Dermis microvascular lymphatic vessel endothelial cell (primary cell): ENCODE measurements at regions not wholly inside any gene's neighbourhood (a gene's known extent, or its start where the extent isn't known, plus 50 kb on each side); places are given as distances from the start of the nearest gene placed in this dataset.
A peak's percentile ranks its signal among the peaks of the same experiment; 100 is the strongest.
"Not testable (repeated sequence)": the region's sequence is repeated elsewhere in the genome, so short reads cannot be mapped to it uniquely, and the experiment has no call there.

Experiments
- DNase-seq, 2 donors: peaks; one replicate each; pipeline versions ENCODE4 v3.0.0 to v3.0.0-alpha.2; 2010; ENCODE audit warnings: low read depth in 2 of 2

DNA sequence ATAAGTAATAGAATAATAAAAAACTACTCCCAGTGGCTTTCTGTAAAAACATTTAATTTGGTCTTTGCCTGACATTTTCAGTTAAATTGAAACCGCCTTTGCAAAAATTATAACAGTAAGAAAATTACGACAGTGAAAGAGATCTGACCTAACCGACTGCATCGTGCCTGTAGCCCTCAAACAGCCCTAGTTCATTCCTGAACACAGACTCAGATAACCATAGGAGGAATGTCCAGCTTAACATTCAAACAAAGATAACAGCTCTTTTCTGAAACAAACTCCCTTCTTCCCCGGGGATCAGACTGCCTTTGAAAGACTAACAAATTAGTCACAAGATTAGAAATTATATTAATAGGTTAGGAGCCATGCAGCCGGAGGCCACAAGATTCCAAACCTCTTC, 252.5 kb upstream of the USP9Y start:
- DNase-seq = not testable (repeated sequence)

DNA sequence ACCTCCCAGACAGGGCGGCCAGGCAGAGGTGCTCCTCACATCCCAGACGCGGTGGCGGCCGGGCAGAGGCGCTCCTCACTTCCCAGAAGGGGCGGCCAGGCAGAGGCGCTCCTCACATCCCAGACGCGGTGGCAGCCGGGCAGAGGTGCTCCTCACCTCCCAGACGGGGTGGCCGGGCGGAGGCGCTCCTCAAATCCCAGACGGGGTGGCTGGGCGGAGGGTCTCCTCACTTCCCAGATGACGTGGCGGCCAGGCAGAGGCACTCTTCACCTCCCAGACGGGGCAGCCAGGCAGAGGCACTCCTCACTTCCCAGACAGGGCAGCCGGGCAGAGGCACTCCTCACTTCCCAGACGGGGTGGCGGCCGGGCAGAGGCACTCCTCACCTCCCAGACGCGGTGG, 247.7 kb upstream of the USP9Y start:
- DNase-seq = not testable (repeated sequence)

DNA sequence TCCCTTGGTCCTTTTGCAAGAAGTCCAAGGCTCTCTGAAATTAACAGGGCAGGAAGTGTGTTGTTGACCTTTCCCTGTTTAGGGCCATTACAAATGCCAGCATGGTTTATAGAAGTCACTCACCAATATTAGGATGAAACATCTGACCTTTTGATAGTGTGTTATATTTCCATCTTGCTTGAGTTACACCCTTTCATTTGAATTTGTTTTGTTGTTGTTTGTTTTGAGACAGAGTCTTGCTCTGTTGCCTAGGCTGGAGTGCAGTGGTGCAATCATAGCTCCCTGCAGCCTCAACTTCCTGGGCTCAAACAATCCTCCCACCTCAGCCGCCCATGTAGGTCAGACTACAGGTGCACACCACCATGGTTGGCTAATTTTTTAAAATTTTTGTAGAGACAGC, 241.1 kb upstream of the USP9Y start:
- no peak for DNase-seq

DNA sequence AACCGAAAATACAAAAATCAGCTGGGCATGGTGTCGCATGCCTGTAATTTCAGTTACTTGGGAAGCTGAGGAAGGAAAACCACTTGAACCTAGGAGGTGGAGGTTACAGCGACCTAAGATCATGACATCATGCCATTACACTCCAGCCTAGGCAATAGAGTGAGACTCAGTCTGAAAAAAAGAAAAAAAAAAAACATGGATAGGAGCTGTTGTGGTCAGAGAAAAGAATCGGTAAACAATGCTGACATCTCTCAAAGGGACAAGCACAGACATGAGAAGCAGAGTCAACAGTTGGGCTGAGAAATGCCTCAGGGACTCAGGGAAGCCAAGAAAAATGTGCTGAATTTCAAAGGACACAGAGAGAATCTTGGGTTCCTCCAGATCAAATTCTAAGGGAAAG, 236.9 kb upstream of the USP9Y start:
- DNase-seq = no peak

DNA sequence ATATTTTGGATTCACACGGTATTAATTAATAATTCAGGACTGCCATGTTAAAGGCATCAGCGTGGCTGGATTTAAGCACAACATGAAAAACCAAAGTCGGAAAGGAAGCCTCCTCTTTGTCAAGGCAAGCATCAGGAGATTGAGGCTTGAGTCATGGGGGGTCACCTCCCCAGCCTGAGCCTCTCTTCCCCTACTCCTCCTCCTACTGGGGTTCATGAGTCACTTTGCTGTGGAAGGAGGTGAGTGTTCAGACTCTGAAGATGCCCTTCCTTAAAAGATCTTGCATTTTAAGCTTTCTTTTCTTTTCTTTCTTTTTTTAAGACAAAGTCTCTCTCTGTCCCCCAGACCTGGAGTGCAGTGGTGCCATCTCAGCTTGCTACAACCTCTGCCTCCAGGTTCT, 235.3 kb upstream of the USP9Y start:
- DNase-seq = no peak

DNA sequence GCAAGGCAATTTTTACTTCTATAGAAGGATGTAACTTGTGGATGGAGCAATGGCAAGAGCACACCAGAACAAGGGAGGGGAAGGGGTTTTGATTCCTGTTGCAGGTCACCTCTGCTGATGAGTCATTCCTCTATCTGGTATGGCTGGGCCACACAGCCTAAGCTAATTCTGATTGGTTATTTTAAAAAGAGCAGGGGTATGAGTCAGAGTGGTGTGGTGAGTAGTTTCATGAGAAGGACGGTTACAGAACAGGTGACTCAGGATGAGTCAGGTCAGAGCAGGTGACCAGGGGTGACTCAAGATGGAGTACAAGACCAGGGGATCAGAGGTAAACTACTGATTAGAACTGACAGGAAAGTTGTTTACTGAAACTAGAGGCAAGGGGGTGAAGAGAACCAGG, 231.9 kb upstream of the USP9Y start:
- no peak for DNase-seq

DNA sequence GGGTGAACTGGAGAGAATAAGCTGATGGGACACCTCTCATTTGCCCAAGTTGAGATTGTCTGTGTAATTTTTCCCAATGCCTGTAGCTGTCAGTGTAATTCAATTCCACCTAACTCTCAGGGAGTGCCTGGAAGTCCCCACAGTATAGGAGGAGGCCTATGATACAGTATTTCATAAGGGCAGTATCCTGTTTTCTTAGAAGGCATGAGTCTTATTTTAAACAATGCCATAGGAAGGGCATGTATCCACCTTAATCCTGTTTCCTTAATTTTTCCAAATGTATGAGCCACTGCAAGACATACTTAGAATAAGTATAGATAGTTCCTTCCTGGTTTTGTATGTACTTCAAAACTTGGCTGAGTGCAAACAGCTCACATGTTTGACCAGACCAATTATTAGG, 226.6 kb upstream of the USP9Y start:
- no peak for DNase-seq

DNA sequence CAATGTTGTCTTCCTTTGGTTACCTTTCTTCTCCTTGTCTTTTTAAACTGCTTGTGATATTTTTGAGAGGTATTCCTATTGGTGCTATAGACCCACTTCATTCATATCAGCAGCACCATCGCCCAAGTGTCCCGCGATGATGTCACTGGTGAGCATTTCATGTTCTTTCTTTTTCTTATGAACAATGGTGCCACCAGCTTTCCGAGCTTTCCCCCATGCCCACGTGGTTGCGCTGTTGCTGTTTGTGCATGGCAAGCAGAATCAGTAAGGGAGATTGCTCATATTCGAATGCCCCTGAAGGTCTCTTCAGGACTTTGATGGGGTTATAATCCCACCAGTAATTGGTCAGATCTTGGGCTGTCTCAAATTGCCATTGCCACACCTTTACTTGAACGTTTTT, 221.6 kb upstream of the USP9Y start:
- DNase-seq = peak in 1 of 2 donors; percentile 40

DNA sequence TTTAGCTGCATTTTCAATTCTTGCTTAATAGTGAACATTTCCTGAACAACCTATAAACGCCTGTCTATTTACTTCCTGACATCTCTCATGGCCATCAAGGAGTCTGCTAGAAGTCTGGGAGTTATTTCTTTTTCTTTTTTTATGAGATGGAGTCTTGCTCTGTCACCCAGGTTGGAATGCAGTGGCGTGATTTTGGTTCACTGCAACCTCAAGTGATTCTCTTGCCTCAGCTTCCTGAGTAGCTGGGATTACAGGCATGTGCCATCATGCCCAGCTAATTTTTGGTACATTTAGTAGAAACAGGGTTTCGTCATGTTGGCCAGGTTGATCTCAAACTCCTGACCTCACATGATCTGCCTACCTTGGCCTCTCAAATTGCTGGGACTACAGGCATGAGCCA, 217.6 kb upstream of the USP9Y start:
- no peak for DNase-seq

DNA sequence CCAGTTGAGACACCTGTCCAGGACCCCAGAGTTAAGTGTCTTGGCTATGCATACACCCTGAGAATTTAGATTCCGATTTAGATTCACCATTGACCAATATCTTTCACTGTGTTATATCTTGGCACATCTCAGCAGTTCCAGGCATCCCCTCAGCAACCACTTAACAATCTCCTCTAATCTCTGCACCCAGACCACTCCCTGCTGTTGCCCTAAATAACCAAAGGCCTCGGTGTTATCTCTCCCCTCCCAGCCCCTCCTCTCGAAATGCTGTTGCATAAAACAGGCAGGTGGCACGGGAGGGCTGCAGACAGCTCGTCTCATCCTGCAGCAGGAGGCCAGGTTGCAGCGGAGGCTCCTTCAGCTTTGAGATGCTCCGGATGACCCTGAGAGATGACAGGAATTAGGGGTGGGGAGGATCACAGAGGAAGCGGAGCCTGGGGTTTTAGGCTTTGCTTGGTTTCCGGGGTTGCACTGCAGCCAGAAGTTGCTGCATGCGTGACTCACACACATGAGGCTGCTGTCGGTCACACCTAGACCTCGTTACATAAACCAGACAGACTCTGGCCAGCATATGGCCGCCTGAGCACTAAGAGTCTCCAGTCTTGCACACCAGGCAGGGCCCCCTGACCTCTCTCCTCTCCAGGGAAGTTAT, 210.3 kb upstream of the USP9Y start:
- DNase-seq = no peak

DNA sequence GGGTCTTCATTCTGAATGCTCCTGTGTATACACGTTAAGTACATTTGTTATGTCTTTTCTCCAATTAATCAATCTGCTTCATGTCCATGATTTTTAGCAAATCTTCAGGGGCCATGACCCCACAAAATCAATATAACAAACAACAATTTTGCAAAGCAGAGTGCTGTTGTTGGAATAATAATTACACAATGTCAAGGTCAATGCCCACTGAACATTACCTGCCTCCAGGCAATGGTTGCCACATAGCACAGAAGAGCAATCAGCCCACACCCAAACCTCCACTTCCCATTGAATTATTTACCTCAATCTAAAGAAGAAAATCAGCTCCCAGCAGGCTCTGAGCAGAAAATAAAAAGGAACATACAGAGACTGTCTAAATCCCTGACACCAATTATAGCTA, 208.8 kb upstream of the USP9Y start:
- DNase-seq = no peak

DNA sequence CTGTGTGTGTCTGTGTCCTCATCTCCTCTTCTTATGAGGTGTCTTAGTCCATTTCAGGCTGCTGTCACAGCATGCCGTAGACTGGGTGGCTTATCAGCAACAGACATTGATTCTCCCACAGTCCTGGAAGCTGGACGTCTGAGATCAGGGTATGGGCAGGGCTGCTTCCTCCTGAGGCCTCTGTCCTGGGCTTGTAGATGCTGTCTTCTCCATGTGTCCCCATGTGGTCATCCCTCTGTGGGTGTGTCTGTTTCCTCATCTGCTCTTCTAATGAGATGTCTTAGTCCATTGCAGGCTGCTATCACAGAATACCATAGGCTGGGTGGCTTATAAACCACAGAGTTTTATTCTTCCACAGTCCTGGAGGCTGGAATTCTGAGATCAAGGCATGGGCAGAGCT, 205.0 kb upstream of the USP9Y start:
- DNase-seq = no peak

DNA sequence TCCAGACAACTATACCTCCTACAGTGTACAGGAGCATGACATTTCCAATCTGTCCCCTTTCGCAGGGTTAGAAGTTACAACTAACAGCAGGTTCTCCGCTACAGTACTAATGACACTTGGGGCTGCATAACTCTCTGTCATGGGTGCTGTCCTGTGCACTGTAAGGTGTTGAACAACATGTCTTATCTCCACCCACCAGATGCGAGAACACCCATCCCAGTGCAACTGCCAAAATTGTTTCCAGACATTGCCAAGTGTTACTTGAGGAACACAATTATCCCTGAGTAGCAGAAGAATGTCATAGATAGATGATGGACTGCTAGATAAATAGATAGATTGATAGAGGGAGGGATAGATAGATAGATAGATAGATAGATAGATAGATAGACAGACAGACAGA, 200.9 kb upstream of the USP9Y start:
- DNase-seq = no peak

DNA sequence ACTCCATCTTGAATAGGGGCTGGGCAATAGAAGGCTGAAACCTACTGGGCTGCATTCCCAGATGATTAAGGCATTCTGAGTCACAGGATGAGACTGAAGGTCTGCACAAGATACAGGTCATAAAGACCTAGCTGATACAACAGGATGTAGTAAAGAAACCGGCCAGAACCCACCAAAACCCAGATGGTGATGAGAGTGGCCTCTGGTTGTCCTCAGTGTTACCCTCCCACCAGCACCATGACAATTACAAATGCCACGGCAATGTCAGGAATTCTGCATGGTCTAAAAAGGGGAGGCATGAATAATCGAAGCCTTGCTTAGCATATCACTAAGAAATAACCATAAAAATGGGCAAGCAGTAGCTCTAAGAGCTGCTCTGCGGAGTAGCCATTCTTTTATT, 197.0 kb upstream of the USP9Y start:
- DNase-seq = not testable (repeated sequence)

DNA sequence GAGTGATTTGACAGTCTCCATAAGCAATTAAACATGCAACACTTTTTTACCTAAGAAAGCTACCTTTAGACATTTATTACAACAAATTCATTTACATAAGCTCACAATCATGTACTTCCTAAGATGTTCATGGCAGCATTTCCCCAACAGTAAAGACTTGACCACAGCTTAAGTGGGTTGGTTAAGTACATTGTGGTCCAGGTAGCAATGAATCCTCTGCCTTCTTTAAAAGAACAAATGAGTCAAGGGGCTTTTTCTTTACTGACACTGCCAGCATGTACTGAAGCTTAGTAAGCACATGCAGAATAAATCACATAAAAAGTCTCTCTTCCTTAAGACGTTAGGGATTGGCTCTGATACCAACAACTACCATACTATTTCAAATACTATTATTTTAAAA, 183.7 kb upstream of the USP9Y start:
- DNase-seq = no peak

DNA sequence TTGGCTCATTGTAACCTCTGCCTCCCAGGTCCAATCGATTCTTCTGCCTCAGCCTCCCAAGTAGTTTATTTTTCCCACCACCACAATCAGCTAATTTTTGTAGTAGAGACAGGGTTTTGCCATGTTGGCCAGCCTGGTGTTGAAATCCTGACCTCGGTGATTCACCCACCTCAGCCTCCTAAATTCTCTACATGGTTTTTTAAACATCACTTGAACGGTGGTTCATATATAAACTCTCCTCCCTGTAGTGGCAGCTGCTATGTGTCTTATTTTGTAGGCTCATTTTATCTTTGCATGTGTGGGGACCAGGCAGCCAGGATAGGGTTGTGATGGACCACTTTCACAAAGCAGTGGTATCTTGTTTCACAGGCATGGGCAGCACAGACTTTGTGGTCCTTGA, 175.8 kb upstream of the USP9Y start:
- no peak for DNase-seq

DNA sequence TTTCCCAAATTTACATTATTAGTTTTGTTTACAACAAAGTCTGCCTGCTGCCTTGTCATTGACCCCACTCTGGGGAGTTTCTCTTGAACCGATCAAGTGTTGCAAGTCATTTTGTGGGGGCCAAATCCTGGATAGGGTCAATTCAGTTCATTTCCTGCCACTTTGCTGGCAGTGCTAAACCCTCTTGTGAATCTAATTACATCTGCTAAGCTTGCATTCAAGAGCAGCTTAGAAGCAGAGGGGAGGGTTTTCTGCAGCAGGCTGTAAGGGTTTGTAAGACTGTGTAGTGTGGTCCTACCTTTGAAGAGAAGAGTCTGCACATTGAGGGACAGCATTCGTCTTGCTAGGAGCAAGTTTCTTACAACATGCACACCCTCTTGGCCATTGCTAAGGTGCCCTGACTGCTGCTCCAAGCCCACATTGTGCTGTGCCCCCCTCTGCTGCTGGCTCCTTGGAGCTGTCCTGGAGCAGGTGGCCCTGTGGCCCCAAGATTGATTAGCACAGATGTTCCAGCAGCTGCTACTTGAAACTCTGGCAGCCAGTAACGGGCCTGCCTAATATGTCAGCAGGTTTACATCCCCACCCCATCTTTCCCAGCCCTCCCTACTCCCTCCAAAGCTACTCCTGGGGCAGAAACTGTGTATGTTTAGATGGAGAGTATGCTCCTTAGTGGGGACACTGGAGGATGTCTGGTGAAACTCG, 174.5 kb upstream of the USP9Y start:
- no peak for DNase-seq

DNA sequence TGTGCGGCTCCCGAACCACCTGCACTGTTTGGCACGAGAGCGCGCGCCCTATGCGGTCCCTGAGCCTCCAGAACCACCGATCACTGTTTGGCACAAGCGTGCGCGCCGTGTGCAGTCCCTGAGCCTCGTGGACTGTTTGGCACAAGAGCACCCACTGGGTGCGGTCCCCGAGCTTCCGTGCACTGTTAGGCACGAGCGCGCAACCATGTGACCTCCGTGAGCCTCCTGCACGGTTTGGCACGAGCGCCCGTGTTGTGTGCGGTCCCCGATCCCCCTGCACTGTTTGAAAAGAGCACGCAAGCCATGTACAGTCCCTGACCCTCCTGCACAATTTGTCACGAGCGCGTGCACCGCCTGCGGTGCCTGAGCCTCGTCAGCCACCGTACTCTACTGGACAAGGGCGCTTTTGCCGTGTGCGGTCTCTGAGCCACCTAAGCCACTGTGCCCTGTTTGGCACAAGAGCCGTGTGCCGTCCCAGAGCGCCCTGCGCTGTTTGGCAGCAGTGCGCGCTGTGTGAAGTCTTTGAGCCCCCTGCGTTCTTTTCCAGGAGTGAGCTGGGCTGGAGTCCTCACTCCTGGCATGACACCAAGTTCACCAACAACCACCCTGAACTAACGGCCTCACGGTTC, 163.7 kb upstream of the USP9Y start:
- no peak for DNase-seq

DNA sequence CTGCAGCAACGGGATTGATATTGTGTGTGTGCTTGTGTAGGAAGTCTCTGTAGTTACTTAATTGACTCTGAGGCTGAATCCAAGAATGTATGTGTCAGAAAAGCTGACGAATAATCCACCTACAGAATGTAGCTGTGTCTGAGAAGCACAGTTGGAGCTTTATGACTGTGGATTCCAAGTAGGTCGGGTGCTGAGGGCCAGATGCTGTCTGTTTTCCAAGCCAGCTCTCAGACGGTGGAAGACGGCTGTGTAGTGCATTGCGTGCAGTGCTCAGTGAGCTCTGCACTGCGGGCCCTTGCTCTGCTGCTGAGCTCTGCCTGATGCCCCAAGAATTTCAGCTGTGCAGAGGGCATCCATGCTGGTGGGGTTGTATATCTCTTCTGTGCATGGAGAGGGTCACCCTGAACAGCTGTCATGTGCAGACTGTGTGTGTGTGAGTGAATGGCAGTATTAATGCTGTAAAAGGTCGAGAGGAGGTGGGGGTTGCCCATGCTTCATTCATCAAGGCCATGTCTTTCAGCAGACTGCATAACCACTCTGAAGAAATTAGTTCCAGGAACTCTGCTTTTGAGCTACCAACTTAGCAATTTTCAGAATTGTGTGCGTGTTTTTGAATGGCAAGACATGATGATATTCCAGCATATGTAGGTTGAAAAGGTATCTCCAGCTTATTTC, 154.1 kb upstream of the USP9Y start:
- no peak for DNase-seq

DNA sequence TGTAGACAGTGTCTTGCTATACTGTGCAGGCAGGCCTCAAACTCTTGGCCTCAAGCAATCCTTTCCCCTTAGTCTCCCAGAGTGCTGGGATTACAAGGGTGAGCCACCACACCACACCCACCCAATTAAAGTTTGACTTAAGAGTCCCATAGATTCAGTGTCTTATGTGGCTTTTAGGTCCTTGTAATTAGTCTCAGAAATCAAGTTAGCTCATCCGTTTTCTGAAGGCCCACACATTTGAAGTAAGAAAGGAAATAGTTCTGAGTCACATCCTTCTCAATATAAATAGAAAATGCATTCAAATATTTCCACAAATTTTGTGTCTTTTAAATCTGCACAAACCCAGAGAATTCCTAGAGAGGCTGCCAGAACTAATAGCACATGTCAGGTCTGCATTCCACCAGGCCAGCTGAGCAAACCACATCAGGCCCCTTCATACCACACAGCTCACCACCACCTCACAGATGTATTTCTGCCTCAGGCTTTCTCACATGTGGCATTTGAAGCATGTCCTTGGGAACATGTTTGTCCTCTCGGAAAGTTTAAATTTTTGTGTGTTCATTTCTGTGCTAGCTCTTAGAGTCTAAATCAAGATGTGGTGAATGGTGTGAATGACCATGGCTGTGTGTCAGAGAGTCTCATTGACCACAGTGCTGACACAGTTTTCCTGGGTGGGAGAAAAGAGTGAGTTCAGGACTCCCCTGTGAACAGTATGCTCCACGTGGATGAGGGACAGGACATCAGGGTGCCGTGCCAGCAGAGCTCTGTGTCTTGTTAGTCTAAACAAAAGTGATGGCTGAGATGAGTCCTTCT, 148.4 kb upstream of the USP9Y start:
- peak in 1 of 2 donors; percentile 75 for DNase-seq

DNA sequence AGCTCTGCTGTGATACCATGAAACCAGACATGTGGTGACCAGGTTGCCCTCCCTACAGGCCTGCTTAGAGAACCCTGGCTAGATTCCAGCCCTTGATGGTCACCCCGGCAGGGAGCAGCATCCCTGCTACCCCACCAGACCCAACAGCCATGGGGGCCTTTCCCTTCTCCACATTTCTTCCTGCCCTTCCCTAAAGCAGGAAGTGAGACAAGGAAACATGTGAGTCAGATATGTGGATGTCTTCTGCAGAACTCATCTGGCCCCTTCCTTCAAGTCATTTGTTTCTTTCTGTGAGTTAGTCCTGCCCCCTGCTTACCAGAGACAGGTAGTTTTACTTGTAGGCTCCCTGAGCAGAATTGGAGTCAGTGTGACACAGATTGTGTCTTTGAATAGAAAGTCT, 147.1 kb upstream of the USP9Y start:
- DNase-seq = peak in 1 of 2 donors; percentile 35

DNA sequence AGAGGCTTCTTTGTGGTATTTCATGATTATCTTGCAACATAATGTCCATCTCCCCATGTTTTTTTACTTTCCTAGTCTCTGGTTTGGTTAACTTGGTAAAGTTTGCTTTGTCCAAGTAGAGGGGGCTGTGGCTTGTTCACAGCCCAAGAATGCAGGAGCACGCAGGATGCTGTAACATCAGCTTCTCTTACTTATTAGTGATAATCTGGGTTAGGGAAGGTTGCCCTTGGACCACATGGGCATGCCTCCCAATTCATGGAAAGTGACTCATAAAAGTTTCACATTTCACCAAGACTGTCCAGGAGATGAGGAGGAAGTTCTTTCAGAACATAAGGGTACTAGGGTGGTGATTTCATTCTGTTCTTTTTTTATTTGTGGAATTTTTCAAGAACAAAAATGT, 146.0 kb upstream of the USP9Y start:
- DNase-seq = peak in 1 of 2 donors; percentile 26
